ENCODE measurements at regions not wholly inside any gene's neighbourhood (a gene's known extent, or its start where the extent isn't known, plus 50 kb on each side); places are given as distances from the start of the nearest gene placed in this dataset.

DNA sequence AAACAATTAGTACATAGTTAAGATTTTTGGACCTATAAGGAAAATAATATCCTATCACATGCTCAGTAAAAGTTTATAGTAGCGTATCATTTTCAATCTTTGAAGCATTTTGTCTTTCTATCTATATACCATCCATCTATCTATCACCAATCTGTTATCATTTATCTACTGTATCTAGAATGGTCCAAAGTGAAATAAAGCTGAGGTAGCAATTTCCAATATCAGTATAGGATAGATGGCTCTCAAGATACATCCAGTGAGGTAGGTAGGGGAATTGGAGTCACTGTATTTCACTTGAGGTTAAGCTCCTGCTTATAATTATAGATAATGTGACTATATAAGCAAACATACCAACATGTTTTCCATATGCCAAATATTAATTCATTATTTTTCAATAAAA is 889.1 kb upstream of the CTNND2 start:
- H3F3A ChIP-seq (replicated peaks; ENCODE audit: low read depth) = no peaks in the 10 kb centered on the region
- no peak overlapping the region for H3K27ac Mint-ChIP-seq
- H3K79me2 ChIP-seq (replicated peaks; ENCODE audit: insufficient read depth) = no peaks in the 10 kb centered on the region
- ATAC-seq (no peak), DNase-seq (ENCODE audit: low spot score) (no peak)
- no peak for TF ChIP-seq ZNF462 (CRISPR knock-in tag; IDR thresholded peaks at IDR 0.05)
- TF ChIP-seq, protein P1, sequence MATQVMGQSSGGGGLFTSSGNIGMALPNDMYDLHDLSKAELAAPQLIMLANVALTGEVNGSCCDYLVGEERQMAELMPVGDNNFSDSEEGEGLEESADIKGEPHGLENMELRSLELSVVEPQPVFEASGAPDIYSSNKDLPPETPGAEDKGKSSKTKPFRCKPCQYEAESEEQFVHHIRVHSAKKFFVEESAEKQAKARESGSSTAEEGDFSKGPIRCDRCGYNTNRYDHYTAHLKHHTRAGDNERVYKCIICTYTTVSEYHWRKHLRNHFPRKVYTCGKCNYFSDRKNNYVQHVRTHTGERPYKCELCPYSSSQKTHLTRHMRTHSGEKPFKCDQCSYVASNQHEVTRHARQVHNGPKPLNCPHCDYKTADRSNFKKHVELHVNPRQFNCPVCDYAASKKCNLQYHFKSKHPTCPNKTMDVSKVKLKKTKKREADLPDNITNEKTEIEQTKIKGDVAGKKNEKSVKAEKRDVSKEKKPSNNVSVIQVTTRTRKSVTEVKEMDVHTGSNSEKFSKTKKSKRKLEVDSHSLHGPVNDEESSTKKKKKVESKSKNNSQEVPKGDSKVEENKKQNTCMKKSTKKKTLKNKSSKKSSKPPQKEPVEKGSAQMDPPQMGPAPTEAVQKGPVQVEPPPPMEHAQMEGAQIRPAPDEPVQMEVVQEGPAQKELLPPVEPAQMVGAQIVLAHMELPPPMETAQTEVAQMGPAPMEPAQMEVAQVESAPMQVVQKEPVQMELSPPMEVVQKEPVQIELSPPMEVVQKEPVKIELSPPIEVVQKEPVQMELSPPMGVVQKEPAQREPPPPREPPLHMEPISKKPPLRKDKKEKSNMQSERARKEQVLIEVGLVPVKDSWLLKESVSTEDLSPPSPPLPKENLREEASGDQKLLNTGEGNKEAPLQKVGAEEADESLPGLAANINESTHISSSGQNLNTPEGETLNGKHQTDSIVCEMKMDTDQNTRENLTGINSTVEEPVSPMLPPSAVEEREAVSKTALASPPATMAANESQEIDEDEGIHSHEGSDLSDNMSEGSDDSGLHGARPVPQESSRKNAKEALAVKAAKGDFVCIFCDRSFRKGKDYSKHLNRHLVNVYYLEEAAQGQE (IDR thresholded peaks at IDR 0.05; ENCODE audit: unreplicated experiment) = no peak
- TF ChIP-seq EZH2 (IDR thresholded peaks at IDR 0.05; ENCODE audit: low read depth, unreplicated experiment) = no peak
- TF ChIP-seq EZH2phosphoT487 (IDR thresholded peaks at IDR 0.05; ENCODE audit: unreplicated experiment) = no peak
- no peak for TF ChIP-seq ZNF114 (CRISPR knock-in tag; IDR thresholded peaks at IDR 0.05)
- TF ChIP-seq, protein P2, sequence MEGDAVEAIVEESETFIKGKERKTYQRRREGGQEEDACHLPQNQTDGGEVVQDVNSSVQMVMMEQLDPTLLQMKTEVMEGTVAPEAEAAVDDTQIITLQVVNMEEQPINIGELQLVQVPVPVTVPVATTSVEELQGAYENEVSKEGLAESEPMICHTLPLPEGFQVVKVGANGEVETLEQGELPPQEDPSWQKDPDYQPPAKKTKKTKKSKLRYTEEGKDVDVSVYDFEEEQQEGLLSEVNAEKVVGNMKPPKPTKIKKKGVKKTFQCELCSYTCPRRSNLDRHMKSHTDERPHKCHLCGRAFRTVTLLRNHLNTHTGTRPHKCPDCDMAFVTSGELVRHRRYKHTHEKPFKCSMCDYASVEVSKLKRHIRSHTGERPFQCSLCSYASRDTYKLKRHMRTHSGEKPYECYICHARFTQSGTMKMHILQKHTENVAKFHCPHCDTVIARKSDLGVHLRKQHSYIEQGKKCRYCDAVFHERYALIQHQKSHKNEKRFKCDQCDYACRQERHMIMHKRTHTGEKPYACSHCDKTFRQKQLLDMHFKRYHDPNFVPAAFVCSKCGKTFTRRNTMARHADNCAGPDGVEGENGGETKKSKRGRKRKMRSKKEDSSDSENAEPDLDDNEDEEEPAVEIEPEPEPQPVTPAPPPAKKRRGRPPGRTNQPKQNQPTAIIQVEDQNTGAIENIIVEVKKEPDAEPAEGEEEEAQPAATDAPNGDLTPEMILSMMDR (conservative IDR thresholded peaks at IDR 0.05; ENCODE audit: low read depth in 2 of 2) = no peak
- TF ChIP-seq CREB1 (CRISPR knock-in tag; IDR thresholded peaks at IDR 0.05; ENCODE audit: low read depth) = no peak
- H3K4me1 ChIP-seq (ENCODE audit: insufficient read depth) = no peaks in the 10 kb centered on the region
- H3K36me3 Mint-ChIP-seq (ENCODE audit: low read depth) = peaks cover 16% of the 10 kb centered on the region
- H2AFZ ChIP-seq = no peak overlapping the region
- no peak overlapping the region for H3K4me3 ChIP-seq
- no peak overlapping the region for H3K4me3 Mint-ChIP-seq
- H3K4me1 Mint-ChIP-seq = no peaks in the 10 kb centered on the region
- no peaks in the 10 kb centered on the region for H3K27me3 ChIP-seq (ENCODE audit: insufficient read depth)
- no peak overlapping the region for H3K4me2 ChIP-seq
- H3K9me3 Mint-ChIP-seq = peaks cover 15% of the 10 kb centered on the region
- H4K20me1 ChIP-seq (replicated peaks; ENCODE audit: insufficient read depth) = no peaks in the 10 kb centered on the region
- H3K36me3 ChIP-seq (ENCODE audit: insufficient read depth) = no peaks in the 10 kb centered on the region; the same call in 1 of the 2 replicates
- peaks cover 8% of the 10 kb centered on the region; the same call in 1 of the 2 replicates for H3K9me2 ChIP-seq (ENCODE audit: insufficient read depth)
- peaks cover 2% of the 10 kb centered on the region for H3K27me3 Mint-ChIP-seq (ENCODE audit: insufficient read depth, low read depth, poor library complexity)
- H3K27ac ChIP-seq (ENCODE audit: low read depth) = no peak overlapping the region

Measured in GM23338 (cell line).